Ammon's horn (tissue), 1 donor: ENCODE measurements at regions not wholly inside any gene's neighbourhood (a gene's known extent, or its start where the extent isn't known, plus 50 kb on each side); places are given as distances from the start of the nearest gene placed in this dataset.

Experiments
- DNase-seq: peaks from one replicate; pipeline ENCODE4 v3.0.0-alpha.2; 2016; ENCODE audit warnings: low spot score

DNA sequence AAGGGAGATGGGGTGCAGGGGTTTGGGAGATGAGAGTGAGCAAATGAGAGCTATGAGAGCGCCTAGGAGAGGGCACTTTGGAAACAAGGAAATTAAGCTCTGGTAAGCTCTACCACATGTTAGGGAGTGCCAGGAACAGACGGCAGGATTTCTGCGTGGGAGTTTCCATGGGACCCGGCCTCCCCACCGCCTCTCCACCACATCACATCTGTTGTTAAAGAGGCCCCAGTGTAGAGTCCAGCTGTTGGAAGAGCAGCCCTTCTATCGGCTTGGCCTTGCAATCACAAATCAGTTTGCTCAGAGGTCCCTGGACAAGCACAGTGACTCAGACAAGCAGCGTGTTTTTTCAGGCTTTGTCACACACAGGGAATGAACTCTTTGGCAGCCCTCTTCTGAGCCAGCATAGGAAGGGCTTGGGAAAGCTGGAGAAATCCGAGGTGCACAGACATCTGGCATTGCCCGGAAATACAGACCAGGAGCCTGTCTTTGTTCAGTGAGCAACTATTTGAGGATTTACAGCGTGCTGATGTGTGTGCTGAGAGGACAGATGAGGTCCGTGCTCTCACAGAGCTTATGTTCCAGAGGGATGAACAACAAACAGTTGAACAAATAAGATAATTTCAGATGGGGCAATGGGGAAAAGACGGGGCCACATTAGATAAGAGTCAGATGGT is 370.6 kb upstream of the PROK2 start:
- DNase-seq, result peak; percentile 65

GRCh38 chr3:72154391-72155335 is 369.7 kb upstream of the PROK2 start:
- DNase-seq, result no peak

DNA sequence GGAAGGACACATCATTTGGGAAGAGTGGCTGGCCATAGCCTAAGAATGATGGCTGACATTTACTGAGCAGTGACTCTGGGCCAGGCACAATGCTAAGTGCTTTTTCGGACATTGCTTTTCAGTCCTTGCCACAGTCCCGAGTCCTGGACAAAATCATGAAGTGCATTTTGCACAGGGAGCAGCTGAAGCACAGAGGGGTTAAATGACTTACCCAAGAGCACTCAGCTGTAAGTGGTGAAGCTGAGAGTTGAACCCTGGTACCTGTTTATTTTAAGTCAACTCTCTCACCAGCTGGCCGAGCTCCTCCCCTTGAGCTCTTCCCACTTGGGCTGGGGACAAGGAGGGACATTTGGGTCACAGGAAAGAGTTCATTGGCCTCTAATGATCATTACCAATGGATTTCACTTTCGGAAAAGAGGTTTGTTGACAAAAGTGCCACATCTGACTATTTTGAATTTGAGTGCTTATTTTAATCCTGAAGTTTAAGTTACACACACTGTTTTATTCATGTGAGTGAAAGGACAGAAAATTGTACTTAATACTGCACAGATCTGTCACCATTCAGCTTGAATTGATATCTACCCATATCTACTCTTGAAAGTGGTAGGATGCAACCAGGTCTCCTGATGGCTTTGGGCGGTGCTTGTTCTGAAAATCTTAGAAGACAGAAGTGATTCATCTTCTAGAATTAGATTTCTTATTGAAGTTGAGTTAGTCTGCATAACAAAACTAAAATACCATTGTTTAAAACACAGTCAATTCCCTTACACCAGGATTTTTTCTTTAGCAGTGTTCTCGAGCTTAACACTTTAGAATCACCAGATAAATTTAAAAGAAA is 368.7 kb upstream of the PROK2 start:
- DNase-seq, result no peak

DNA sequence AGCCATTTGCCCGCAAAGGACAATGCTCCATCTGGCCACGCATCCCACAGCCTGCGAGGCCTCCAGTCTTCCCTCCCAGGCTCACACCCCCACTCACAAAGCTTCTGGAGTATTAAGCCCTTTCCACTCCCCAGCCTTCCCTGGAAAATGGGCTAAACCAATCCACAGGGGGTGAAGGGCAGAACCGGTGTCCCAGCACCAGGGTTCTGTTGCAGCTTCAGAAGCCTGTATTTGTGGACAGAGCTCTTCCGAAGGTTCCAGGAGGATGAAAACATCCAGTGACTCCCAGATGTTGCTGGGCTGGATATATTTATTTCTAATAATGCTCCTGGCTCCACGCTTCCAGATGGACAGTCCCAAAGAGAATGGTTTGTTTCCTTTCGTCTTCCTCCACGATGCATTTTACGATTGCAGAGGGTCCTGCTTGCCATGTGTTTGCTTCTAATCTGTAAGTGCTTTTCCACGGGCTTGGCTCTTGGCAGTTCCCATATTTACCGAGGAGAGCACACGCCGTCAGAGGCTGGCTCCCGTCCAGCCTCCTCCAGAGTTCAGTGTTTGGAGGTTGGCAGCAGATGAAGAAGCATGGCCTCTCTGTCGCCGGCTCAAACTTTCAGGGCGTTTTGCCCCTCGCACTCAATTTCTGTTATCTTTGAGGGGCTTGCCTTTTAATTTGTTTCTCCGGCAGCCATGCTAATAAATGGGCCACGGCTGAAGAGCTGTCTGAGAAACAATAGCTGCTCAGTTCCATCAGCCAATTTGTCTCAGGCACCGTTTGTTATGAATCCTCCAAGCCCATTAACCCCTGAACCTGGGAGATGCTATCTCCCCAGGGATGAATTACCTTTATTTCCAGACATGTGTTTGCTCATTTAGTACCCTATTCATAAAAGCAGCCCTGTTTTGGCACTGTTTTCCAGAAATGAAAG is 367.9 kb upstream of the PROK2 start:
- peak; percentile 90 for DNase-seq

DNA sequence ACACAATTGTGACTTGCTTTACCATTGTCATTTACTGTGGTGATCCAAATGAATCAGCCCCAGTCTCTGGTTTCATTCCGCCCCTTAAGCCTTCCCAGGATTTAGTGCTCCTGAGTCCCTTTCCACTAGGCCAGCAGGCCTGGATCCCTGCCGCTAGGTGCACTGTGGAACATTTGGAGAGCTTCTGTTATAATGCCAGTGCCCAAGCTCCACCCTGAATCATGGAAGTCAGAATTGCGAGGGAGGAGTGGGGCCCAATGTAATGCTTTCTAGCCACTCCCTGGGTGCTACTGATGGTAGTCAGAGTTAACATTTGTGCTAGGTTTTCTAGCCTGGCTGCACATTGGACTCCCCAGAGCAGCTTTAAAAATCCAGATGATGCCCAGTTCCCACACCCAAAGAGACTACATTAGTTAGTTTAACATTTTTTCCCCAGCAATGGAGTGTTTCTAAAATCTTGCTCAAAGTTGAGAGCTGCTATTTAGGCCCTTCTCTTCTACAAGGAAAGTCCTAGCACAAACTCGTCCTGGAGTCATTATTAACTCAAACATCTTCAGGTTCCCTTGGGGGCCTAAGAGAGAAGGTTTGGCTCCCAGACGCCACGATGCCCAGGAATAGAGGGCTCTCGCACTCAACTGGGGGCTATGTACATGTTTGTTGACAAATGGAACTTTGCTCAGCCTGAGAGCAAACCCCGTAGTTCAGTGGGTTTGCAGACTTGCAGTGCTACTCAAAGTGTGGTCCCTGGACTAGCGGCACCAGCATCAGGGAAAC is 366.7 kb upstream of the PROK2 start:
- DNase-seq, result no peak

DNA sequence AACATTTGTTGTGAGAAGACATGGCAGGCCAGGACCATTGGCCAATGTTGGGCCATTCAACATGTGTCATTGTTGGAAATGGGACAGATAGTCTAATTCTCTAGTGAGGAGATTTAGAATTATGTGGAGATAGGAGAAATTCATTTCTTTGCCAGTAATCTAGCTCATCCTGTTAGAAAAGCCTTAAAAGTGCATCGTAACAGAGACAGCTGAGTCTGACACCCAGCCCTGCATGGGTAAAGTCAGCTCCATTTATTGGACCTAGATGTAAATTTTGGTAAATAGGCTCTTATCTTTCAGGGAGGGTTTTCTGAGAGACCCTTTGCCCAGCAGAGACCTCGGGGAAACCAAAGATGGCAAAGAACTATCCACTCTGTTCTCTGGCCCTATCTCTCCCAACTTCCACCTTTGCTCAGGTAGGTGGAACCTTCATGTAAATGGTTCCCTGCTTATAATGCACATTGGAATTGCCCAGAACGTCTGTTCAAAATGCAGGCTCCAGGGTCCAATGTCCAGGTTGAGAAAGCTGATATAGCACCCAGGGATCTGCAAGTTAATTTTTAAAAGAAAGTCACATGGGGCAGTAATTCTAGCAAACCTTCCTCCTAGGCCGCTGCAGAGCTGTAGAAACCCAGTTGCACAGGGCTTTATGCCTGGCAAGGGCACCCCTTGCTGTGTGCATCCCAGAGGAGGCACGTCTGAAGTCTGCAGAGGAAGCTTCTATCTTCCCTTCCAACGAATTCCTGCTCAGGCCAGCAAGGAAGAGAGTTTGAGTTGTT is 365.9 kb upstream of the PROK2 start:
- DNase-seq, result no peak

GRCh38 chr3:72149645-72150300 is 364.8 kb upstream of the PROK2 start:
- DNase-seq, result no peak

DNA sequence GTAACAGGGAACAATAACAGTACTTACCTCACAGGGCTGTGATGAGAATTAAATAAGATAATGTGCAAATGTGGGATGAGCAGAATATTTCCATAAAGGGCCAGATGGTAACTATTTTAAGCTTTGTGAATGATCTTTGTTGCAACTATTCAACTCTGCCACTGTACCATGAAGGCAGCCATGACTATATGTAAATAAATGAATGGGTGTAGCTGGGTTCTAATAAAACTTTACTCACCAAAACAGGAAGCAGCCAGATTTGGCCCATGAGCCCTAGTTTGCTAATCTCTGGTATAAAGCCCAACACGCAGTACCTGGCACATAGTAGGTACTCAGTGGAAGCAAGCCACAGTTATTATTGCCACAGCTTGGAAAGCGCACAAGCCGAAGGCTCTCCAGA is 362.7 kb upstream of the PROK2 start:
- DNase-seq, result no peak

DNA sequence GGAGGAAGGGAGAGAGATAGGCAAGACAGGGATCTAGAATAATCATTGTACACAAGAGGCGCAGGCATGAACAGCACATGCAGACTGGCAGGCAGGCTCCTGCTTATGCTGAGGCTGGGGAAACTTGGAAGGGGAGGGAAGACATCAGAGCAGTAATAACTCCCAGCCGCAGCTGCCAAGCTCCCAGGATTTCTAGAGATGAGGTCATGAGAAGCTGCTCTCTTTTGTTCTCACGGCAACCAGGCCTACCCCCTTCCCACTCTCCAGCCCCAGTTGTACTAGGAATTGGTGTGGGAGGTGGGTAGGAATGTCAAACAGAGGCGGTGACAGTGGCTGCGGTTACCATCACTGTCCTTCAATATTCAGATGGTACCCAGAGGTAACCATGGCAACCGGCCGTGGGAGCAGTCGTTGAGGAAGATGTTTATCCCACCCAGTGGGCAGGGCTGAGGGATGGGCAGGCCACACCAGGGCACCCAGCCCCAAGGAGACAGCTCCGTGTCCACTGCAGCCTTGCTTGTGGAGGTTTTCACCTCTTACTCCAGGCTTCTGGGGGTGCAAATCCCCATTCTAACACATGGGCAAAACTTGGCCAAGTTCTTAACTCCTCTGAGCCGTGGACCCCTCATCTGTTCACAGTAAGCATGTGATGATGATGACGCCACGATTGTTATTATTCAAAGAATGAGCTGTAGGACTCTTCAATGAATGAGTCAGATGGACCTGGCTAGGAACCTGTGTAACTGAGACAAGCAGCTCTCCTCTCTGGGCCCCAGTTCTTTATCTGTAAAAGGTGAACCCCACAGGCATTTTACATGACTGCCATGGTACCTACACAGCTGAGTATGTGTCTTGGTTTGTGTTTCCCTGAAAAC is 360.8 kb upstream of the PROK2 start:
- peak; percentile 55 for DNase-seq

DNA sequence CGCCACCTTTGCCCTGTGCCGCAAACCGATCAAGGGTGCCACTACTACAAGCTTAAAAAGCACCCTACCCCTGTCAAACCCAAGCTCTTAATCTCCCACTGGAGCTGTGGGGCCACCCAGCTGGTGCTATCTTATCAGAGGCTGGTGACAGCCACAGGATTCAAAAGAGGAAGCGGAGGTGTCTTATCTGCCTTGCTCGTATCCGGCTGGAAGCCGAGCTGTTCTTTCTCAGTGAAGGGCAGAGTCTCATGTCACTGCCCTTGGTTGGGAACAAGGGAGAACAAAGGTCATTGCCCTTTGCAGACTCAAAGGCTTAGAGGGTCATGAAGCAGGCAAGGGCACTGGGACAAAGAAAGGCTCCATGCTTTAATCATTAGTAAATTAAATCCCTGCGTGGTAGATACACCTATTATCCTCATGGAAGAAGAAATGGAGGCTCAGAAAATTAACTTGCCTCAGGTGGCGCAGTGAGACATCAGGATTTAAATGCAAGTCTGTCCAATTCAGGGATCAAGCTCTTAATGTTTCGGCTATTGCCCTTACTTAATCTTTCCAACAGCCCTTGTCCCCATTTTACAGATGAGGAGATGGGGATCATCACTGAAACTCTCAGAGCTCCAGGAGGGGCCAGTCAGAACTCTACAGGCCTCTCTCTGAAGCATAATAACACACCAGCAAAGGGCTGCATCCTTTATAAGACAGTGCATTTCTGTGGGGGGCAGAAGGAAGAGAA is 360.0 kb upstream of the PROK2 start:
- no peak for DNase-seq

DNA sequence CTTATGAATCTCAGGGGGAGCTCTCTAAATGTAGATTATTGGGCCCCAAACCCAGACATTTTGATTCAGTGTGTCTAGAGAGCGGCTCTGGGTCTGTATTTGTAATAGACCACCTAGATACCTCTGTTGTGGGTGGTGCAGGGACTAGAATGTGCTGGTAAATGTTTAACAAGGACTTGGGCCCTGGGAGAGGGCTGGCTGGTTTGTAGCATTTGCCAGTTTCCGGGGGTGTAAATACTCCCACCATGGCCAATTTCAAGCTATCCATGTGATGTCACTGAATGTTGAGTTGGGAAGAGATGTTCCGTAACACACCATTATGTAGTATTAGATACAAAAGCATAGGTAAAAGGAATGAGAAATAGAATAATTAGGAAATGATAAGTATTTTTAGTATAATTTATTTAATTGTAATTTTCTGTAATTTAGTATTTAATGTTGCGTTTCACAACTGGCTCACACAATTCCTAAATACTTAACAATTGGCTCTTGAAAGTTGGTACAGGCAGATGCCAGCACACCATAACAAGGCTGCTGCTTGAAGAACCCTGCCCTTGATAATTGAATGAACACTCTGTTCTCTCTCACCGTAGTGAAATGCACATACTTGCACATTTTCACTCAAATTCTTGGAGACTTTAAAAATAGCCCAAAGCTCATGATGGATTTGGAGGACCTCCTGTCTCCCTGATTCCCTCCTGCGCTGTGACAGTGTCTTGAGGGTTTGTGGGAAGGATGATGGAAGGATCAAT is 359.2 kb upstream of the PROK2 start:
- no peak for DNase-seq

DNA sequence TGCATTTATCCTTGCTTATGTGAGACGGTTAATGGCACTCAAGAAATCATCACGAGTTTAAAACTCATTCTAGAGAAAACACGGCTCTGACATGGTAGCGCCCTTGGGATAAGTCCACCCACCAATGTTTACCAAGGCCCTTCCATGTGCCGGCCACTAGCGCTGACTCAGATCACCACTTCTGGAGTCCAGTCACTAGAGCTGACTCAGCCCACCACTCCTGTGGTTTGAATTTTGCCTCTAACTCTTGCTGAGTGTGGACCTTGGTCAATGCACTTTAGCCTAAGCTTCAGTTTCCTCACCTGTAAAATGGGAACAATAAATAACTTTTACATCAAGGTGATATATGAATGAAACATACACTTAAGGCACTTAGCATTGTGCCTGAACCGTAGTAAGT is 358.4 kb upstream of the PROK2 start:
- DNase-seq, result no peak

GRCh38 chr3:72142028-72142427 is 357.1 kb upstream of the PROK2 start:
- DNase-seq, result no peak

DNA sequence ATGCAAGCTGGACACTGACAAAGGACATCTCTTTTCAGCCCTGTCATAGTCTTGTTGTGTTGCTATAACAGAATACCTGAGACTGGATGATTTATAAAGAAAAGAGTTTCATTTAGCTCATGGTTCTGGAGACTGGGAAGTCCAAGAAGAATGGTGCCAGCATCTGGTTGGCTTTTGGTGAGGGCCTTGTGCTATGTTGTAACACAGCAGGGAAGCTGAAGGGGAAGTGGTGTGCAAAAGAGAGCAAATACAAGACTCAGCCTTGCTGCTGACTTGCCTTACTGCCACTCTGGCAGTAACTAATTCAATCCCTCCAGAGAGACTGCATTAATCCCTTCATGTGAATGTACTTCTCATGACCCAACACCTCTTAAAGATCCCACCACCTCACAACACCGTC is 356.3 kb upstream of the PROK2 start:
- no peak for DNase-seq

DNA sequence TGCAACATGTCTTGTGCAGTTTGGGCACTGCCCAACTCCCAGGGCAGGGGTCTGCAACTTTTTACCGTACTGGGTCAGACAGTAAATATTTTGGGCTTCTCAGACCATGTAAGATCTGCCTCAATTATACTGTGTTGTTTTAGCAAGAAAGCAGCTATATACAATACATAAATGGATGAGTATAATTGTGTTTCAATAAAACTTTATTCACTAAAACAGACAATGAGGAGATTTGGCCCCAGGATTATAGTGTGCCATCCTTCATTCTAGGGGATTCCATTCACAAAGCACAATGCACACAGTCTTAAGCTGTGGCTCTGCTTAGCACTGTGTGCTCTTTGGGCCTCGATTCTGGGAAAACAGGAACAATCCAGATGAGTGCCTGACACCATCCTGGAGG is 354.4 kb upstream of the PROK2 start:
- no peak for DNase-seq
